22Rv1 (cell line): ENCODE measurements at regions not wholly inside any gene's neighbourhood (a gene's known extent, or its start where the extent isn't known, plus 50 kb on each side); places are given as distances from the start of the nearest gene placed in this dataset.

ENCODE experiments used
- ZFX ChIP-seq: fragments of 450-650 bp; IDR thresholded peaks from 2 replicates; pipeline ENCODE4 v1.6.1; 2017; ENCODE audit warnings: antibody characterized with exemption, borderline replicate concordance
- TF ChIP-seq, protein P1 (sequence below): fragments of 450-650 bp; IDR thresholded peaks from 2 replicates; pipeline ENCODE4 v1.5.1; 2017; ENCODE audit warnings: mild to moderate bottlenecking

- TF ChIP-seq, protein P1, sequence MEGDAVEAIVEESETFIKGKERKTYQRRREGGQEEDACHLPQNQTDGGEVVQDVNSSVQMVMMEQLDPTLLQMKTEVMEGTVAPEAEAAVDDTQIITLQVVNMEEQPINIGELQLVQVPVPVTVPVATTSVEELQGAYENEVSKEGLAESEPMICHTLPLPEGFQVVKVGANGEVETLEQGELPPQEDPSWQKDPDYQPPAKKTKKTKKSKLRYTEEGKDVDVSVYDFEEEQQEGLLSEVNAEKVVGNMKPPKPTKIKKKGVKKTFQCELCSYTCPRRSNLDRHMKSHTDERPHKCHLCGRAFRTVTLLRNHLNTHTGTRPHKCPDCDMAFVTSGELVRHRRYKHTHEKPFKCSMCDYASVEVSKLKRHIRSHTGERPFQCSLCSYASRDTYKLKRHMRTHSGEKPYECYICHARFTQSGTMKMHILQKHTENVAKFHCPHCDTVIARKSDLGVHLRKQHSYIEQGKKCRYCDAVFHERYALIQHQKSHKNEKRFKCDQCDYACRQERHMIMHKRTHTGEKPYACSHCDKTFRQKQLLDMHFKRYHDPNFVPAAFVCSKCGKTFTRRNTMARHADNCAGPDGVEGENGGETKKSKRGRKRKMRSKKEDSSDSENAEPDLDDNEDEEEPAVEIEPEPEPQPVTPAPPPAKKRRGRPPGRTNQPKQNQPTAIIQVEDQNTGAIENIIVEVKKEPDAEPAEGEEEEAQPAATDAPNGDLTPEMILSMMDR = no peak
- TF ChIP-seq ZFX = no peak
Measured at GRCh38 chr5:171521679-171522078, 102.2 kb downstream of the FGF18 start.
